ENCODE measurements at regions not wholly inside any gene's neighbourhood (a gene's known extent, or its start where the extent isn't known, plus 50 kb on each side); places are given as distances from the start of the nearest gene placed in this dataset.

- no peaks in the 10 kb centered on the region for H3K9me1 ChIP-seq (ENCODE audit: insufficient read depth, low read length)
- in situ Hi-C loops (cut with MboI; ENCODE audit: low sequenced_read_pairs): no loop called here
- H2BK120ac ChIP-seq (ENCODE audit: low read depth, low read length): no peak overlapping the region
- no peak overlapping the region for H2BK5ac ChIP-seq (ENCODE audit: low read depth, low read length, poor library complexity, severe bottlenecking)
- dilution Hi-C loops (cut with HindIII; ENCODE audit: low sequenced_read_pairs, unreplicated experiment): no loop called here
- no peaks in the 10 kb centered on the region for H3K36me3 ChIP-seq (ENCODE audit: control insufficient read depth, insufficient read depth, low read length)
- no peak overlapping the region for H2BK15ac ChIP-seq (ENCODE audit: low read depth, low read length)
- no CpG with 5 or more reads among the region's 2 CpGs for WGBS, 2 experiments (ENCODE audit: extremely low coverage in 2 of 2, insufficient read length in 1 of 2)
- H3K9ac ChIP-seq (ENCODE audit: low read depth, low read length): no peak overlapping the region
- no peak overlapping the region for H3K27ac ChIP-seq (ENCODE audit: insufficient read depth, low read length)
- no peaks in the 10 kb centered on the region for H3K79me1 ChIP-seq (ENCODE audit: low read depth in 1 of 2, low read length in 2 of 2)
- H3K4me3 ChIP-seq (ENCODE audit: insufficient read depth, low read depth, low read length): no peak overlapping the region
- H3K23ac ChIP-seq (ENCODE audit: low read depth, low read length): no peak overlapping the region
- H3K4me1 ChIP-seq (ENCODE audit: control insufficient read depth, insufficient read depth, low read length): peaks cover 4% of the 10 kb centered on the region
- TF ChIP-seq MXI1 (IDR thresholded peaks at IDR 0.05; ENCODE audit: borderline replicate concordance, low read depth, low read length): no peak
- no peak for TF ChIP-seq RAD21 (IDR thresholded peaks at IDR 0.05; ENCODE audit: low read length)
- TF ChIP-seq SMC3 (IDR thresholded peaks at IDR 0.05; ENCODE audit: low read depth, low read length): no peak
- TF ChIP-seq MAFK (IDR thresholded peaks at IDR 0.05; ENCODE audit: low read depth, low read length): no peak
- TF ChIP-seq FOS (IDR thresholded peaks at IDR 0.05; ENCODE audit: low read depth, low read length): no peak
- TF ChIP-seq NFE2L2 (IDR thresholded peaks at IDR 0.05; ENCODE audit: low read depth, low read length): no peak
- no peak for TF ChIP-seq MAZ (IDR thresholded peaks at IDR 0.05; ENCODE audit: borderline replicate concordance, low read depth, low read length)
- TF ChIP-seq POLR2A (IDR thresholded peaks at IDR 0.05; ENCODE audit: low read depth, low read length): no peak
- TF ChIP-seq ELK1 (IDR thresholded peaks at IDR 0.05; ENCODE audit: borderline replicate concordance, low read depth, low read length): no peak
- no peak for TF ChIP-seq RCOR1 (IDR thresholded peaks at IDR 0.05; ENCODE audit: insufficient replicate concordance, low read length)
- TF ChIP-seq USF2 (IDR thresholded peaks at IDR 0.05; ENCODE audit: low read depth, low read length): no peak
- TF ChIP-seq CEBPB (IDR thresholded peaks at IDR 0.05; ENCODE audit: low read depth, low read length): no peak
- TF ChIP-seq RFX5 (IDR thresholded peaks at IDR 0.05; ENCODE audit: low read depth, low read length): no peak
- no peak for TF ChIP-seq CTCF (conservative IDR thresholded peaks at IDR 0.05; ENCODE audit: low read depth, low read length)
- TF ChIP-seq CHD1 (IDR thresholded peaks at IDR 0.05; ENCODE audit: low read depth, low read length): no peak
- TF ChIP-seq BHLHE40 (IDR thresholded peaks at IDR 0.05; ENCODE audit: low read depth, low read length): no peak
- no peak overlapping the region for H4K91ac ChIP-seq (ENCODE audit: insufficient read depth, low read depth, low read length)
- no peak overlapping the region for H3K18ac ChIP-seq (ENCODE audit: low read depth, low read length)
- no peak overlapping the region for H4K5ac ChIP-seq (ENCODE audit: low read depth, low read length)
- DNase-seq (no peak), ATAC-seq (ENCODE audit: low read depth) (no peak)
- H4K20me1 ChIP-seq (ENCODE audit: insufficient read depth, low read length): no peaks in the 10 kb centered on the region
- no peak overlapping the region for H2BK20ac ChIP-seq (ENCODE audit: low read depth, low read length)
- no peak overlapping the region for H2AK5ac ChIP-seq (ENCODE audit: low read depth, low read length)
- no peak overlapping the region for H3K4me2 ChIP-seq (ENCODE audit: low read depth, low read length)
- POLR2A ChIA-PET (ENCODE audit: unreplicated experiment): no interaction called here
- BruUV-seq (replicated peaks): no TSS peak
- no peak overlapping the region for H3K14ac ChIP-seq (replicated peaks; ENCODE audit: low read depth, low read length)
- intact Hi-C loops (cut with micrococcal nuclease): no loop called here
- no peaks in the 10 kb centered on the region for H3K9me3 ChIP-seq (ENCODE audit: control insufficient read depth, insufficient read depth, low read length)
- no peaks in the 10 kb centered on the region for H3K27me3 ChIP-seq (ENCODE audit: control insufficient read depth, insufficient read depth, low read length)
- H2AK9ac ChIP-seq (replicated peaks; ENCODE audit: low read depth, low read length, poor library complexity): no peak overlapping the region
- no peak overlapping the region for H3K56ac ChIP-seq (ENCODE audit: extremely low read depth, insufficient read depth, low read length)
- no peak overlapping the region for H2AFZ ChIP-seq (replicated peaks; ENCODE audit: low read length, poor library complexity)
- H4K8ac ChIP-seq (ENCODE audit: low read depth in 2 of 2, low read length in 2 of 2): no peak overlapping the region
- CTCF ChIA-PET: no interaction called here
- H3K4ac ChIP-seq (ENCODE audit: low read depth, low read length): no peak overlapping the region
These were observed 102.6 kb upstream of the CDH11 start for GRCh38 chr16:65224471-65224870.
